ENCODE measurements at regions not wholly inside any gene's neighbourhood (a gene's known extent, or its start where the extent isn't known, plus 50 kb on each side); places are given as distances from the start of the nearest gene placed in this dataset.

- no peak for ATAC-seq (ENCODE audit: low read depth)
- no peaks in the 10 kb centered on the region for H3K4me1 Mint-ChIP-seq
- H3K4me1 ChIP-seq (ENCODE audit: control insufficient read depth in 2 of 2, insufficient read depth in 2 of 2, low read length in 2 of 2), result no peaks in the 10 kb centered on the region
- TF ChIP-seq, protein P1, sequence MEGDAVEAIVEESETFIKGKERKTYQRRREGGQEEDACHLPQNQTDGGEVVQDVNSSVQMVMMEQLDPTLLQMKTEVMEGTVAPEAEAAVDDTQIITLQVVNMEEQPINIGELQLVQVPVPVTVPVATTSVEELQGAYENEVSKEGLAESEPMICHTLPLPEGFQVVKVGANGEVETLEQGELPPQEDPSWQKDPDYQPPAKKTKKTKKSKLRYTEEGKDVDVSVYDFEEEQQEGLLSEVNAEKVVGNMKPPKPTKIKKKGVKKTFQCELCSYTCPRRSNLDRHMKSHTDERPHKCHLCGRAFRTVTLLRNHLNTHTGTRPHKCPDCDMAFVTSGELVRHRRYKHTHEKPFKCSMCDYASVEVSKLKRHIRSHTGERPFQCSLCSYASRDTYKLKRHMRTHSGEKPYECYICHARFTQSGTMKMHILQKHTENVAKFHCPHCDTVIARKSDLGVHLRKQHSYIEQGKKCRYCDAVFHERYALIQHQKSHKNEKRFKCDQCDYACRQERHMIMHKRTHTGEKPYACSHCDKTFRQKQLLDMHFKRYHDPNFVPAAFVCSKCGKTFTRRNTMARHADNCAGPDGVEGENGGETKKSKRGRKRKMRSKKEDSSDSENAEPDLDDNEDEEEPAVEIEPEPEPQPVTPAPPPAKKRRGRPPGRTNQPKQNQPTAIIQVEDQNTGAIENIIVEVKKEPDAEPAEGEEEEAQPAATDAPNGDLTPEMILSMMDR (IDR thresholded peaks at IDR 0.05), result no peak
- TF ChIP-seq EZH2 (IDR thresholded peaks at IDR 0.05; ENCODE audit: borderline replicate concordance, insufficient read depth, low read depth, low read length, poor library complexity, severe bottlenecking), result no peak
- no peak overlapping the region for H3K4me2 ChIP-seq (replicated peaks; ENCODE audit: low read depth, low read length, poor library complexity, severe bottlenecking)
- ChIA-PET CTCF (no interaction called here), POLR2A (no interaction called here)
- no peaks in the 10 kb centered on the region for H3K27me3 Mint-ChIP-seq
- no peaks in the 10 kb centered on the region for H3K79me2 ChIP-seq (ENCODE audit: control insufficient read depth, insufficient read depth, low read length)
- H3K36me3 ChIP-seq (replicated peaks in 1 of 2; ENCODE audit: control extremely low read depth in 1 of 2, control insufficient read depth in 1 of 2, extremely low read depth in 1 of 2, insufficient read depth in 2 of 2, low read length in 1 of 2), result no peaks in the 10 kb centered on the region
- H3K9me3 Mint-ChIP-seq (ENCODE audit: insufficient read depth), result peaks cover 9% of the 10 kb centered on the region
- H3K4me3 Mint-ChIP-seq, result no peak overlapping the region
- H3K9ac ChIP-seq (ENCODE audit: low read length), result no peak overlapping the region
- no peak overlapping the region for H3K27ac ChIP-seq (ENCODE audit: low read length in 2 of 2)
- H3K27me3 ChIP-seq (replicated peaks in 1 of 4; ENCODE audit: control extremely low read depth in 1 of 4, control insufficient read depth in 3 of 4, insufficient read depth in 4 of 4, low read length in 3 of 4), result no peaks in the 10 kb centered on the region
- H3K9me3 ChIP-seq (ENCODE audit: control extremely low read depth in 1 of 3, control insufficient read depth in 2 of 3, insufficient read depth in 1 of 3, low read length in 2 of 3), result peaks cover 0 to 8% (median 0%) of the 10 kb centered on the region in 3 donors
- no peaks in the 10 kb centered on the region for H4K20me1 ChIP-seq (ENCODE audit: control insufficient read depth, insufficient read depth, low read length, poor library complexity, severe bottlenecking)
- WGBS (ENCODE audit: insufficient coverage), result no CpG with 5 or more reads among the region's 4 CpGs
- no peak overlapping the region for H2AFZ ChIP-seq (ENCODE audit: insufficient read depth, low read depth, low read length, poor library complexity, severe bottlenecking)
- no peak overlapping the region for H3K4me3 ChIP-seq (ENCODE audit: control extremely low read depth in 1 of 5, extremely low read depth in 1 of 5, insufficient read depth in 1 of 5, low read depth in 2 of 5, low read length in 4 of 5)
- no peak for DNase-seq
- no peak overlapping the region for H3K27ac Mint-ChIP-seq
- intact Hi-C loops (cut with micrococcal nuclease), result no loop called here
These were observed 563.9 kb upstream of the ADAMTS16 start for GRCh38 chr5:4576161-4576748.

- POLR2A ChIA-PET, result no interaction called here
- no peaks in the 10 kb centered on the region for H3K27me3 ChIP-seq (replicated peaks in 1 of 4; ENCODE audit: control extremely low read depth in 1 of 4, control insufficient read depth in 3 of 4, insufficient read depth in 4 of 4, low read length in 3 of 4)
- H4K20me1 ChIP-seq (ENCODE audit: control insufficient read depth, insufficient read depth, low read length, poor library complexity, severe bottlenecking), result no peaks in the 10 kb centered on the region
- no peaks in the 10 kb centered on the region for H3K79me2 ChIP-seq (ENCODE audit: control insufficient read depth, insufficient read depth, low read length)
- H3K4me3 Mint-ChIP-seq, result no peak overlapping the region
- no peaks in the 10 kb centered on the region for H3K4me1 ChIP-seq (ENCODE audit: control insufficient read depth in 2 of 2, insufficient read depth in 2 of 2, low read length in 2 of 2)
- no peaks in the 10 kb centered on the region for H3K4me1 Mint-ChIP-seq
- H3K9ac ChIP-seq (ENCODE audit: low read length), result no peak overlapping the region
- no peak overlapping the region for H2AFZ ChIP-seq (ENCODE audit: insufficient read depth, low read depth, low read length, poor library complexity, severe bottlenecking)
- CTCF ChIA-PET, result no interaction called here
- no peak overlapping the region for H3K4me2 ChIP-seq (replicated peaks; ENCODE audit: low read depth, low read length, poor library complexity, severe bottlenecking)
- intact Hi-C loops (cut with micrococcal nuclease), result no loop called here
- H3K36me3 ChIP-seq (replicated peaks in 1 of 2; ENCODE audit: control extremely low read depth in 1 of 2, control insufficient read depth in 1 of 2, extremely low read depth in 1 of 2, insufficient read depth in 2 of 2, low read length in 1 of 2), result no peaks in the 10 kb centered on the region
- no peak overlapping the region for H3K4me3 ChIP-seq (ENCODE audit: control extremely low read depth in 1 of 5, extremely low read depth in 1 of 5, insufficient read depth in 1 of 5, low read depth in 2 of 5, low read length in 4 of 5)
- H3K9me3 ChIP-seq (ENCODE audit: control extremely low read depth in 1 of 3, control insufficient read depth in 2 of 3, insufficient read depth in 1 of 3, low read length in 2 of 3), result peaks cover 0 to 11% (median 0%) of the 10 kb centered on the region in 3 donors
- H3K27me3 Mint-ChIP-seq, result no peaks in the 10 kb centered on the region
- ATAC-seq (ENCODE audit: low read depth) (no peak), DNase-seq (no peak)
- H3K27ac ChIP-seq (ENCODE audit: low read length in 2 of 2), result no peak overlapping the region
- peaks cover 10% of the 10 kb centered on the region for H3K9me3 Mint-ChIP-seq (ENCODE audit: insufficient read depth)
- no peak overlapping the region for H3K27ac Mint-ChIP-seq
- WGBS (ENCODE audit: insufficient coverage), result 83% methylated on average over 13 of the region's 14 CpGs
- TF ChIP-seq, protein P1 (IDR thresholded peaks at IDR 0.05), result no peak
These were observed 563.2 kb upstream of the ADAMTS16 start for GRCh38 chr5:4576908-4577307.
